DLD1 (cell line): ENCODE measurements at regions not wholly inside any gene's neighbourhood (a gene's known extent, or its start where the extent isn't known, plus 50 kb on each side); places are given as distances from the start of the nearest gene placed in this dataset.
"Not testable (repeated sequence)": the region's sequence is repeated elsewhere in the genome, so short reads cannot be mapped to it uniquely, and the experiment has no call there.

Source experiments
- in situ Hi-C: cut with HindIII; loops from 2 replicates; pipeline ENCODE4 v1.10.0; 2017; ENCODE audit warnings: low sequenced_read_pairs

GRCh38 chr6:85360794-85361642 lies 88.9 kb upstream of the NT5E start:
- in situ Hi-C loops, result loop anchor here (25.0 kb wide), 1 partner anchor 126 kb away; no protein-coding TSS in a partner anchor

- in situ Hi-C loops, result loop anchor here (25.0 kb wide), 1 partner anchor 130 kb away; no protein-coding TSS in a partner anchor
Observed at GRCh38 chr6:85357651-85358050, 92.2 kb upstream of the NT5E start.

- in situ Hi-C loops, result loop anchor here (25.0 kb wide), 1 partner anchor 131 kb away; no protein-coding TSS in a partner anchor
Observed at GRCh38 chr6:85356743-85357142, 93.1 kb upstream of the NT5E start.

GRCh38 chr6:85355816-85356215 lies 94.1 kb upstream of the NT5E start:
- in situ Hi-C loops, result loop anchor here (25.0 kb wide), 1 partner anchor 131 kb away; no protein-coding TSS in a partner anchor

GRCh38 chr6:85354761-85355618 lies 94.9 kb upstream of the NT5E start:
- in situ Hi-C loops, result loop anchor here (25.0 kb wide), 1 partner anchor 132 kb away; no protein-coding TSS in a partner anchor

GRCh38 chr6:85353012-85353411 lies 96.9 kb upstream of the NT5E start:
- in situ Hi-C loops, result loop anchor here (25.0 kb wide), 1 partner anchor 134 kb away; no protein-coding TSS in a partner anchor

- in situ Hi-C loops, result no loop called here
Observed at GRCh38 chr6:85348643-85349042, 101.2 kb upstream of the NT5E start.

- in situ Hi-C loops, result no loop called here
Observed at GRCh38 chr6:85347812-85348211, 102.1 kb upstream of the NT5E start.

GRCh38 chr6:85346196-85346595 lies 103.7 kb upstream of the NT5E start:
- in situ Hi-C loops, result no loop called here

- in situ Hi-C loops, result no loop called here
Observed at GRCh38 chr6:85344996-85345395, 104.9 kb upstream of the NT5E start.

- in situ Hi-C loops, result no loop called here
Observed at GRCh38 chr6:85343428-85343827, 106.5 kb upstream of the NT5E start.

- in situ Hi-C loops, result no loop called here
Observed at GRCh38 chr6:85329196-85329595, 120.7 kb upstream of the NT5E start.

- in situ Hi-C loops, result not testable (repeated sequence)
Observed at GRCh38 chr6:85325811-85326210, 124.1 kb upstream of the NT5E start.

GRCh38 chr6:85323435-85324040 lies 126.3 kb upstream of the NT5E start:
- in situ Hi-C loops, result no loop called here

GRCh38 chr6:85322446-85323105 lies 127.3 kb upstream of the NT5E start:
- in situ Hi-C loops, result no loop called here

GRCh38 chr6:85321906-85322305 lies 128.0 kb upstream of the NT5E start:
- in situ Hi-C loops, result no loop called here

- in situ Hi-C loops, result no loop called here
Observed at GRCh38 chr6:85314586-85314985, 135.3 kb upstream of the NT5E start.

- in situ Hi-C loops, result no loop called here
Observed at GRCh38 chr6:85300581-85300980, 149.3 kb upstream of the NT5E start.

- in situ Hi-C loops, result no loop called here
Observed at GRCh38 chr6:85298553-85298952, 151.3 kb upstream of the NT5E start.

- in situ Hi-C loops, result no loop called here
Observed at GRCh38 chr6:85291326-85291725, 158.6 kb upstream of the NT5E start.
